Activated T-cell treated with anti-CD3 and anti-CD28 coated beads, Interleukin-2, amount 50 U/mL, for 72 hours (primary cell): ENCODE measurements at regions not wholly inside any gene's neighbourhood (a gene's known extent, or its start where the extent isn't known, plus 50 kb on each side); places are given as distances from the start of the nearest gene placed in this dataset.

Source experiments
- ATAC-seq, 2 donors: fragments of 150-1000 bp; cut with Tn5 transposase; replicated peaks in 1 of 2; 2 replicates each; pipeline ENCODE4 v1.10.0; 2021; ENCODE audit warnings: moderate library complexity in 2 of 2, mild to moderate bottlenecking in 1 of 2
- DNase-seq, 2 donors: peaks; one replicate each; pipeline ENCODE4 v3.0.0; 2021 to 2022; ENCODE audit warnings: mixed read lengths in 1 of 2
- H3K27ac Mint-ChIP-seq: one replicate; pipeline ENCODE4 v1.8.0; 2022; ENCODE audit warnings: mild to moderate bottlenecking, moderate library complexity, mixed read lengths
- H3K27me3 Mint-ChIP-seq: one replicate; pipeline ENCODE4 v1.8.0; 2022; ENCODE audit warnings: low read depth, mixed read lengths
- H3K36me3 Mint-ChIP-seq, 2 donors: one replicate each; pipeline ENCODE4 v1.8.0; 2022; ENCODE audit warnings: mixed read lengths in 2 of 2, mild to moderate bottlenecking in 1 of 2; ENCODE audit not compliant: insufficient read depth in 2 of 2
- H3K4me1 Mint-ChIP-seq: one replicate; pipeline ENCODE4 v1.8.0; 2022; ENCODE audit warnings: low read depth, mixed read lengths
- H3K4me3 Mint-ChIP-seq, 2 donors: one replicate each; pipeline ENCODE4 v1.8.0; 2022; ENCODE audit warnings: mild to moderate bottlenecking in 2 of 2, mixed read lengths in 2 of 2, moderate library complexity in 2 of 2
- H3K9me3 Mint-ChIP-seq, 2 donors: one replicate each; pipeline ENCODE4 v1.8.0; 2022; ENCODE audit warnings: mixed read lengths in 2 of 2

GRCh38 chr10:71040343-71040742 is 152.0 kb upstream of the PCBD1 start:
- Mint-ChIP-seq H3K27ac (no peak overlapping the region), H3K4me3 (no peak overlapping the region), H3K27me3 (no peaks in the 10 kb centered on the region), H3K4me1 (no peaks in the 10 kb centered on the region), H3K36me3 (no peaks in the 10 kb centered on the region), H3K9me3 (no peaks in the 10 kb centered on the region)
- ATAC-seq (no peak), DNase-seq (no peak)

- no peaks in the 10 kb centered on the region for H3K9me3 Mint-ChIP-seq
- H3K27ac Mint-ChIP-seq: no peak overlapping the region
- no peaks in the 10 kb centered on the region for H3K27me3 Mint-ChIP-seq
- DNase-seq: no peak
- H3K4me3 Mint-ChIP-seq: no peak overlapping the region
- ATAC-seq: no peak
- no peaks in the 10 kb centered on the region for H3K4me1 Mint-ChIP-seq
- H3K36me3 Mint-ChIP-seq: no peaks in the 10 kb centered on the region
Measured at GRCh38 chr10:71040846-71041605, 152.7 kb upstream of the PCBD1 start.

GRCh38 chr10:71042216-71042615 is 153.9 kb upstream of the PCBD1 start:
- no peak for ATAC-seq
- Mint-ChIP-seq H3K27me3 (no peaks in the 10 kb centered on the region), H3K9me3 (no peaks in the 10 kb centered on the region), H3K36me3 (no peaks in the 10 kb centered on the region), H3K27ac (no peak overlapping the region), H3K4me3 (no peak overlapping the region), H3K4me1 (no peaks in the 10 kb centered on the region)
- DNase-seq: no peak

- H3K27me3 Mint-ChIP-seq: no peaks in the 10 kb centered on the region
- H3K27ac Mint-ChIP-seq: no peak overlapping the region
- DNase-seq: no peak
- no peak for ATAC-seq
- H3K4me3 Mint-ChIP-seq: no peak overlapping the region
- no peaks in the 10 kb centered on the region for H3K4me1 Mint-ChIP-seq
- H3K9me3 Mint-ChIP-seq: no peaks in the 10 kb centered on the region
- no peaks in the 10 kb centered on the region for H3K36me3 Mint-ChIP-seq
Measured at GRCh38 chr10:71042699-71043098, 154.3 kb upstream of the PCBD1 start.

- Mint-ChIP-seq H3K27me3 (no peaks in the 10 kb centered on the region), H3K4me3 (no peak overlapping the region), H3K9me3 (no peaks in the 10 kb centered on the region), H3K36me3 (no peaks in the 10 kb centered on the region), H3K27ac (no peak overlapping the region), H3K4me1 (no peaks in the 10 kb centered on the region)
- no peak for DNase-seq
- no peak for ATAC-seq
Measured at GRCh38 chr10:71043858-71044257, 155.5 kb upstream of the PCBD1 start.

GRCh38 chr10:71044720-71045119 is 156.4 kb upstream of the PCBD1 start:
- no peaks in the 10 kb centered on the region for H3K27me3 Mint-ChIP-seq
- no peaks in the 10 kb centered on the region for H3K36me3 Mint-ChIP-seq
- ATAC-seq: no peak
- no peak for DNase-seq
- H3K27ac Mint-ChIP-seq: no peak overlapping the region
- no peaks in the 10 kb centered on the region for H3K4me1 Mint-ChIP-seq
- no peaks in the 10 kb centered on the region for H3K9me3 Mint-ChIP-seq
- no peak overlapping the region for H3K4me3 Mint-ChIP-seq

- H3K4me1 Mint-ChIP-seq: no peaks in the 10 kb centered on the region
- H3K27me3 Mint-ChIP-seq: no peaks in the 10 kb centered on the region
- H3K36me3 Mint-ChIP-seq: no peaks in the 10 kb centered on the region
- no peak for DNase-seq
- ATAC-seq: no peak
- no peaks in the 10 kb centered on the region for H3K9me3 Mint-ChIP-seq
- H3K27ac Mint-ChIP-seq: no peak overlapping the region
- H3K4me3 Mint-ChIP-seq: no peak overlapping the region
Measured at GRCh38 chr10:71045204-71045809, 156.9 kb upstream of the PCBD1 start.

GRCh38 chr10:71045936-71046335 is 157.6 kb upstream of the PCBD1 start:
- DNase-seq: no peak
- H3K27ac Mint-ChIP-seq: no peak overlapping the region
- no peaks in the 10 kb centered on the region for H3K27me3 Mint-ChIP-seq

GRCh38 chr10:71046747-71047146 is 158.4 kb upstream of the PCBD1 start:
- Mint-ChIP-seq H3K36me3 (no peaks in the 10 kb centered on the region), H3K9me3 (no peaks in the 10 kb centered on the region), H3K27ac (no peak overlapping the region), H3K4me1 (no peaks in the 10 kb centered on the region), H3K27me3 (no peaks in the 10 kb centered on the region), H3K4me3 (no peak overlapping the region)
- DNase-seq (no peak), ATAC-seq (no peak)

More at GRCh38 chr10:71045936-71046335, 157.6 kb upstream of the PCBD1 start:
- no peaks in the 10 kb centered on the region for H3K9me3 Mint-ChIP-seq
- no peak for ATAC-seq
- no peak overlapping the region for H3K4me3 Mint-ChIP-seq
- no peaks in the 10 kb centered on the region for H3K36me3 Mint-ChIP-seq
- H3K4me1 Mint-ChIP-seq: no peaks in the 10 kb centered on the region

- ATAC-seq (no peak), DNase-seq (no peak)
- Mint-ChIP-seq H3K27me3 (no peaks in the 10 kb centered on the region), H3K9me3 (no peaks in the 10 kb centered on the region), H3K4me3 (no peak overlapping the region), H3K36me3 (no peaks in the 10 kb centered on the region), H3K4me1 (no peaks in the 10 kb centered on the region), H3K27ac (no peak overlapping the region)
Measured at GRCh38 chr10:71048971-71049615, 160.7 kb upstream of the PCBD1 start.

- ATAC-seq (no peak), DNase-seq (no peak)
- Mint-ChIP-seq H3K4me1 (no peaks in the 10 kb centered on the region), H3K27ac (no peak overlapping the region), H3K9me3 (no peaks in the 10 kb centered on the region), H3K4me3 (no peak overlapping the region), H3K27me3 (no peaks in the 10 kb centered on the region), H3K36me3 (no peaks in the 10 kb centered on the region)
Measured at GRCh38 chr10:71049994-71050393, 161.6 kb upstream of the PCBD1 start.

GRCh38 chr10:71052076-71052660 is 160.2 kb upstream of the UNC5B start:
- no peaks in the 10 kb centered on the region for H3K36me3 Mint-ChIP-seq
- no peak overlapping the region for H3K4me3 Mint-ChIP-seq
- H3K4me1 Mint-ChIP-seq: no peaks in the 10 kb centered on the region
- no peak overlapping the region for H3K27ac Mint-ChIP-seq
- ATAC-seq (no peak), DNase-seq (no peak)
- no peaks in the 10 kb centered on the region for H3K27me3 Mint-ChIP-seq
- H3K9me3 Mint-ChIP-seq: no peaks in the 10 kb centered on the region

- Mint-ChIP-seq H3K4me3 (no peak overlapping the region), H3K27me3 (no peaks in the 10 kb centered on the region)
- DNase-seq: no peak
Measured at GRCh38 chr10:71052708-71053107, 159.7 kb upstream of the UNC5B start.

More at GRCh38 chr10:71052708-71053107, 159.7 kb upstream of the UNC5B start:
- ATAC-seq: no peak
- H3K4me1 Mint-ChIP-seq: no peaks in the 10 kb centered on the region
- no peak overlapping the region for H3K27ac Mint-ChIP-seq
- no peaks in the 10 kb centered on the region for H3K9me3 Mint-ChIP-seq
- no peaks in the 10 kb centered on the region for H3K36me3 Mint-ChIP-seq
